ENCODE measurements at regions not wholly inside any gene's neighbourhood (a gene's known extent, or its start where the extent isn't known, plus 50 kb on each side); places are given as distances from the start of the nearest gene placed in this dataset.
A peak's percentile ranks its signal among the peaks of the same experiment; 100 is the strongest.

GRCh38 chr2:237256887-237257286, 157.1 kb downstream of the COL6A3 start:
- TF ChIP-seq CTCF (IDR thresholded peaks at IDR 0.05; ENCODE audit: low read depth, low read length) = no peak
- DNase-seq (ENCODE audit: low read depth in 2 of 2) = peak; percentile 78 to 86
- no peak overlapping the region for H3K4me3 ChIP-seq (replicated peaks in 1 of 2; ENCODE audit: low read depth in 2 of 2, low read length in 2 of 2)

- no peak overlapping the region for H3K4me3 ChIP-seq (replicated peaks in 1 of 2; ENCODE audit: low read depth in 2 of 2, low read length in 2 of 2)
- DNase-seq (ENCODE audit: low read depth in 2 of 2) = peak; percentile 64 to 88
These were observed 156.5 kb downstream of the COL6A3 start for GRCh38 chr2:237257471-237257951.

DNA sequence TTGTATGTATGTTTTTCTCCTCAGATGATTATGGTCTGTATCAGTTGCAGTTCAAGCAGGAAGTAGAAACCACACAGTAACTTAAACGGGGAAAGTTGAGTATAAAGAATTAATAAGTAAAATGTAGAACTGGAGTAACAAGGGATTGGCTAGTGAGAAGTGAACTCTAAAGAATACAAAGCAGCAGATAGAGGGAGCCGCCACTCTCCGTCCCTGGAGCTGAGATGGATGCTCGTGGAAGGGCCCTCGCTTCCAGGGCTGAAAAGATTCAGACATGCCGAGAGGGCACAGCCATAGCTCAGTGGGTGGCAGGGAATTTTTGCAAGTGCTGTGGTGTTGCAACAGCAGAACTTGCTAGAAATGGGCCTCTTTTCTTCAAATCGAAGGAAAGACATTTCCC, 155.8 kb downstream of the COL6A3 start:
- no peak overlapping the region for H3K4me3 ChIP-seq (replicated peaks in 1 of 2; ENCODE audit: low read depth in 2 of 2, low read length in 2 of 2)
- no peak for DNase-seq (ENCODE audit: low read depth in 2 of 2)
- TF ChIP-seq CTCF (IDR thresholded peaks at IDR 0.05; ENCODE audit: low read depth, low read length) = peak; percentile 0

More at GRCh38 chr2:237257471-237257951, 156.5 kb downstream of the COL6A3 start:
- TF ChIP-seq CTCF (IDR thresholded peaks at IDR 0.05; ENCODE audit: low read depth, low read length) = no peak

DNA sequence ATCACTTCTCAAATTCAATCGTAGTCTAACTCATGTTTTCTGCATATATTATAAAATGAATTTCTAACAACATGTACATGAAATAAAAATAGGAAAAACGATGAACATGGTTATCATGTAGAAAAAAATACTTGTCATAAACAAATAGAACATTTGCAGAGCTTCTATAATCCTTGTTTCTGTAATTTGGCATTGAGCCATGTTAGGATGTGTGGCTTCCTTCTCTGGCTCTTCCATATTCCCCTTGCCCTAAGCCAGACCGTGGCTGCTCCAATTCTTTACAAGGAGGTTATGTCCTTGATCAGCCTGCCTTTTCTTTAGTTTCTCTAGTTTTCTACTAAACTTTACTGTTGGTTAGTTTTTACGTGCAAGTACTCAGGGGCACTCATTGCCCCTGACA, 155.3 kb downstream of the COL6A3 start:
- no peak for DNase-seq (ENCODE audit: low read depth in 2 of 2)
- no peak for TF ChIP-seq CTCF (IDR thresholded peaks at IDR 0.05; ENCODE audit: low read depth, low read length)

DNA sequence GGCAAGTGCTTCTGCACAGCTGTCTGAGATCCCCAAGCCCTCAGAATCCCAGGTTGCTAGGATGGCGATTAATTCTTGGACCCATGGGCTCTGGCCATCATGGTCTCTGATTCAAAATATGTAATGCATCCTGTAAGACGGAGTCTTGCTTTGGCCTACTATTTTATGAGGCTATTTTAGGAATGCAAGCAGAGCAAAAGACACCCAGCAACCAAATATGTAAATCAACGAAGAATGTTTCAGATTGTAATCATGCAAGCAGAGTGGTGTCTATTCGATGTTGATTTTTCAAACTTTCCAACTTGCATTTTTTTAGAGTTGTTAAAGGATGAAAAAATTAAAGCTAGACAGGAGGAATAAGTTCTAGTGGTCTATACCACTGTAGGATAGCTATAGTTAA, 154.8 kb downstream of the COL6A3 start:
- peak in 1 of 2 donors; percentile 27 for DNase-seq (ENCODE audit: low read depth in 2 of 2)
- no peak for TF ChIP-seq CTCF (IDR thresholded peaks at IDR 0.05; ENCODE audit: low read depth, low read length)
- H3K4me3 ChIP-seq (replicated peaks in 1 of 2; ENCODE audit: low read depth in 2 of 2, low read length in 2 of 2) = no peak overlapping the region

More for the DNA sequence above, 155.3 kb downstream of the COL6A3 start:
- no peak overlapping the region for H3K4me3 ChIP-seq (replicated peaks in 1 of 2; ENCODE audit: low read depth in 2 of 2, low read length in 2 of 2)

DNA sequence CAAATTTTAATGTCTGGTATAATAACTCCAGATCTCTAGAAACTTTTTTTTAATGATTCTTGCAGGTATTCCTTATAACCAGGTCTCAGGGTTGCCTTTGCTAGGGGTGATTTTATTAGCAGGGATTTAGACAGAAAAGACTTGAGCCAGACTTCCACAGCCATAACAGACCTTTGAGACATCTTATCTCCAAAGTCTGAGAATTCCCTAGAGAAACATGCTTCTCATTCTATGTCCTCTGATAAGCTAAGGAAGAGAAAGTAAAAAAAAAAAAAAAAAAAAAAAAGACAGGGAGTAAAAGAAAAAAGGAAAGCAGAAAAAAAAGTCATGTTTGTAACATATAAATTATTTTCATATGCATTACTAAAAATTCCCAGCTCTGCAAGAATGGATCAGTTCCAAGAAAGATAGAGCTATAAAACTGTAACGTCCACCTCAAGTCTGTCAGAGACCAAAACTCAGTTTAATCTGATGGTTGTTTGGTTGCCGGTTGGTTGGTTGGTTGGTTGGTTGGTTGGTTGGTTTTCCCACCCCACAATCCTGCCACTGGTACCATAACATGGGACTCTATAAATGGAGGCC, 153.8 kb downstream of the COL6A3 start:
- TF ChIP-seq CTCF (IDR thresholded peaks at IDR 0.05; ENCODE audit: low read depth, low read length) = no peak
- DNase-seq (ENCODE audit: low read depth in 2 of 2) = peak; percentile 18 to 70
- no peak overlapping the region for H3K4me3 ChIP-seq (replicated peaks in 1 of 2; ENCODE audit: low read depth in 2 of 2, low read length in 2 of 2)

GRCh38 chr2:237260686-237261085, 153.3 kb downstream of the COL6A3 start:
- DNase-seq (ENCODE audit: low read depth in 2 of 2) = no peak
- H3K4me3 ChIP-seq (replicated peaks in 1 of 2; ENCODE audit: low read depth in 2 of 2, low read length in 2 of 2) = no peak overlapping the region
- no peak for TF ChIP-seq CTCF (IDR thresholded peaks at IDR 0.05; ENCODE audit: low read depth, low read length)
